ENCODE measurements at regions not wholly inside any gene's neighbourhood (a gene's known extent, or its start where the extent isn't known, plus 50 kb on each side); places are given as distances from the start of the nearest gene placed in this dataset.

DNA sequence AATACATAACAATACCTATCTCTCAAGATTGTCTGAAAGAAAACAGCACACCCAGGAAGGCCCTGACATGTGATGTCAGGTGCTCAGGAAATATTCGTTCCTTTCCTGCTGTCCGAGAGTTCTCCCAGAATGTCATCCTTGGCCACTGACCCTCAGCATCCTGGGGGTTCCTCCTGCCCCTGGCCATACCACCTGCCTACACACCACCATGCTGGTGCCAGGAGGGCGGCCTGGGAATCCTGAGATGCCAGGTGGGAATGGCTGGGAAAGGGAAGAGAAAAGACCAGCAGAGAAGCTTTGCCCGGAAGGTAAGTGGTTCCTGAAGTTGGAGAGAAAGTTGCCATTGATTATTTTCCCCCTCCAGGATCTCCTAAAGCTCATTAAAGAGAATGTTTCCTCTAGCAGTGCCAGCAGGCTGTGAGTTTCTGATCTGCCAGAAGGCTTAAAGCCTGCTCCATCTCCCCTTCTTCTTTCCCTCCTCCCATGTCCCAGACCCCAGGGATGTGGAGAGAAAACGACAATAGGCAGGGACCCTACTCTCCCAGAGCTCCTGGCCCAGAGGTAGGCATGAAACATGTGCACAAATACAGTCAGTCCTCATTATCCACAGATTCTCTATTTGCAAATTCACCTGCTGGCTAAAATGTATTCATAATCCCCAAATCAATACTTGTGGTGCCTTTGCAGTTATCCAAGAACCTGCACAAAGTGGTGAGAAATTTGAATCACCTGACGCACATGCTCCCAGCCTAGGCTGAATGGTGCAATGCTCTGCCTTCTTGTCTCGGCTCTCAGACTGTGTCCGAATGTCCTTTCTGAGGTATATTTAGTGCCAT, 147.1 kb upstream of the MYCN start:
- no peak for TF ChIP-seq POLR2AphosphoS5 (IDR thresholded peaks at IDR 0.05)
- TF ChIP-seq, protein P1, sequence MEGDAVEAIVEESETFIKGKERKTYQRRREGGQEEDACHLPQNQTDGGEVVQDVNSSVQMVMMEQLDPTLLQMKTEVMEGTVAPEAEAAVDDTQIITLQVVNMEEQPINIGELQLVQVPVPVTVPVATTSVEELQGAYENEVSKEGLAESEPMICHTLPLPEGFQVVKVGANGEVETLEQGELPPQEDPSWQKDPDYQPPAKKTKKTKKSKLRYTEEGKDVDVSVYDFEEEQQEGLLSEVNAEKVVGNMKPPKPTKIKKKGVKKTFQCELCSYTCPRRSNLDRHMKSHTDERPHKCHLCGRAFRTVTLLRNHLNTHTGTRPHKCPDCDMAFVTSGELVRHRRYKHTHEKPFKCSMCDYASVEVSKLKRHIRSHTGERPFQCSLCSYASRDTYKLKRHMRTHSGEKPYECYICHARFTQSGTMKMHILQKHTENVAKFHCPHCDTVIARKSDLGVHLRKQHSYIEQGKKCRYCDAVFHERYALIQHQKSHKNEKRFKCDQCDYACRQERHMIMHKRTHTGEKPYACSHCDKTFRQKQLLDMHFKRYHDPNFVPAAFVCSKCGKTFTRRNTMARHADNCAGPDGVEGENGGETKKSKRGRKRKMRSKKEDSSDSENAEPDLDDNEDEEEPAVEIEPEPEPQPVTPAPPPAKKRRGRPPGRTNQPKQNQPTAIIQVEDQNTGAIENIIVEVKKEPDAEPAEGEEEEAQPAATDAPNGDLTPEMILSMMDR (IDR thresholded peaks at IDR 0.05), result no peak
- no peak for TF ChIP-seq POLR2A (IDR thresholded peaks at IDR 0.05)
